Right lobe of liver (tissue), 4 donors: ENCODE measurements at regions not wholly inside any gene's neighbourhood (a gene's known extent, or its start where the extent isn't known, plus 50 kb on each side); places are given as distances from the start of the nearest gene placed in this dataset.

Source experiments
- CTCF ChIP-seq, 4 donors: fragments of 200-600 bp in 3 of 4; fragments of 450-650 bp in 1 of 4; IDR thresholded peaks; one replicate each; pipeline versions ENCODE4 v1.5.1 to v1.8.0; 2016 to 2022; ENCODE audit warnings: antibody characterized with exemption in 4 of 4, mild to moderate bottlenecking in 2 of 4
- POLR2A ChIP-seq: fragments of 450-650 bp; IDR thresholded peaks from one replicate; pipeline ENCODE4 v1.6.1; 2017; ENCODE audit warnings: antibody characterized with exemption, mild to moderate bottlenecking
- donor health status: DM: no; HTN: no; CAD: no.
- donor health status: DM: no; HTN: no; CAD: no.
- donor health status: DM: no; HTN: yes; CAD: no.

DNA sequence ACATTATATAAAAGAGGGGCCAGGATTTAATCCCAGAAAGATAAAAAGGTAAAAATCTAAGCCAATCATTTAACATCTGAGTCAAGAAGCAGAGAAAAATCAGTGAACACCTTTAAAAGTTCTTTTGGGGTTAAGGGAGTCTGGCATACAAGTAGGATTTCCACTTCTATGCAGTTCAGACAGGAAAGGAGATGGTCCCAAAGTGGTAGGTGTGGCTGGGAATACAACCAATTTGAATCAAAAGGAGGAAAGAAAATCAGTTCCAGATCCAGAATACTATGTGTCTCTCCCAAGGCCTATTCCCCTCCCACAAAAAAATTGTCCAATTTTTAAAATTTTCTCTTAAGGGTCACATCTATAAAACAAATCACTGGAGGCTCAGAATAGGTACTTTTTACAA, 167.4 kb downstream of the PHLDA1 start:
- TF ChIP-seq CTCF (IDR thresholded peaks at IDR 0.05) = no peak
- no peak for TF ChIP-seq POLR2A
